ENCODE measurements at regions not wholly inside any gene's neighbourhood (a gene's known extent, or its start where the extent isn't known, plus 50 kb on each side); places are given as distances from the start of the nearest gene placed in this dataset.
A peak's percentile ranks its signal among the peaks of the same experiment; 100 is the strongest.
"Not testable (repeated sequence)": the region's sequence is repeated elsewhere in the genome, so short reads cannot be mapped to it uniquely, and the experiment has no call there.

GRCh38 chr1:199944986-199945385 lies 82.5 kb upstream of the NR5A2 start:
- no peaks in the 10 kb centered on the region for H3K9me3 ChIP-seq (ENCODE audit: control insufficient read depth in 2 of 2, insufficient read depth in 1 of 2, low read depth in 1 of 2, low read length in 1 of 2)
- H3K4me3 ChIP-seq (ENCODE audit: low read depth in 1 of 3, low read length in 3 of 3): no peak overlapping the region
- no peak for FAIRE-seq
- WGBS, 3 donors: 80 to 90% (median 84%) methylated on average over 3 of the region's 3 CpGs
- H3K36me3 ChIP-seq (ENCODE audit: control insufficient read depth in 3 of 3, insufficient read depth in 2 of 3, low read depth in 1 of 3, low read length in 3 of 3): no peaks in the 10 kb centered on the region
- H3K27me3 ChIP-seq (ENCODE audit: control insufficient read depth in 3 of 3, insufficient read depth in 3 of 3, low read length in 3 of 3): no peaks in the 10 kb centered on the region
- DNase-seq: no peak
- H3K27ac ChIP-seq (ENCODE audit: low read depth in 1 of 3, low read length in 2 of 3): no peak overlapping the region
- no peaks in the 10 kb centered on the region for H3K4me1 ChIP-seq (ENCODE audit: control insufficient read depth in 3 of 3, insufficient read depth in 2 of 3, low read depth in 1 of 3, low read length in 2 of 3)

GRCh38 chr1:199945591-199945990 lies 81.9 kb upstream of the NR5A2 start:
- WGBS, 3 donors: 48 to 73% (median 60%) methylated on average over 1 of the region's 1 CpG
- Histone ChIP-seq H3K36me3 (ENCODE audit: control insufficient read depth in 3 of 3, insufficient read depth in 2 of 3, low read depth in 1 of 3, low read length in 3 of 3) (no peaks in the 10 kb centered on the region), H3K4me3 (ENCODE audit: low read depth in 1 of 3, low read length in 3 of 3) (no peak overlapping the region), H3K27ac (ENCODE audit: low read depth in 1 of 3, low read length in 2 of 3) (no peak overlapping the region), H3K9me3 (ENCODE audit: control insufficient read depth in 2 of 2, insufficient read depth in 1 of 2, low read depth in 1 of 2, low read length in 1 of 2) (no peaks in the 10 kb centered on the region), H3K27me3 (ENCODE audit: control insufficient read depth in 3 of 3, insufficient read depth in 3 of 3, low read length in 3 of 3) (no peaks in the 10 kb centered on the region), H3K4me1 (ENCODE audit: control insufficient read depth in 3 of 3, insufficient read depth in 2 of 3, low read depth in 1 of 3, low read length in 2 of 3) (no peaks in the 10 kb centered on the region)
- FAIRE-seq (no peak), DNase-seq (no peak)

DNA sequence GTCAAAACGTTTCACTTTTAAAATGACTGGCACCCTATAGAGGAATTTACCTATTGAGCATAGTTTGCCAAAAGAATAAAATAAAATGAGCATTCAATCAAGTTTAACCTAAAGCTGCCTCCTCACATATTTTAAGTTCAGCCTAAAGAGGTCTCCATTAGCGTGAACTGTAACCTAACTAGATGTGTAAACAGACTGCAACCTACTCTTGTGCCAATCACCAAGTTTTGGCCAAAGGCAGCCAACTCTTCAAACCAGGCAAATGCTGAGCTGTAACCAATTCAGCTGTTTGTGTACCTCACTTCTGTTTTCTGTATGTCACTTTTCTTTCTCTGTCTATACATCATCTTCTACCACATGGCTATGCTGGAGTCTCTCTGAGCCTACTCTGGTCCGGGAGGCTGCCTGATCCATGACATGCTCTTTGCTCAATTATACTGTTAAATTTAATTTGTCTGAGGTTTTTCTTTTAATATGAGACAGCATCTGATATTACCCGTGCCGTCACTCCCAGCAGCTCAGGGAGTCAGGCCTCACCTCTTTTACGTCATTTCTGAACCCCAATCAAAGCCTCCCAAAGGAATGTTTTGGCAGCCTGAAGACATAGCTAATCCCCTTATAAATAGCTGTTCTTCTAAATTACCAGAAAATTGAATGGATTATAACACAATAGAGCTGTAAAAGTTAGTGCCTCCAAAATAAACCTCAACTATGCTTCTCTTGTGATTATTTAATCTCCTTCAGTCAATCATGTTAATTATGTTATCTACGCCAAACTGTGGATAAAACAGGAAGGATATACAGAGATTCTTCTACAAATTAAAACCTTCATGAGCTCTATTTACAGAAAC lies 81.0 kb upstream of the NR5A2 start:
- H3K4me1 ChIP-seq (ENCODE audit: control insufficient read depth in 3 of 3, insufficient read depth in 2 of 3, low read depth in 1 of 3, low read length in 2 of 3): no peaks in the 10 kb centered on the region
- H3K9me3 ChIP-seq (ENCODE audit: control insufficient read depth in 2 of 2, insufficient read depth in 1 of 2, low read depth in 1 of 2, low read length in 1 of 2): no peaks in the 10 kb centered on the region
- no peaks in the 10 kb centered on the region for H3K36me3 ChIP-seq (ENCODE audit: control insufficient read depth in 3 of 3, insufficient read depth in 2 of 3, low read depth in 1 of 3, low read length in 3 of 3)
- FAIRE-seq: no peak
- no peak for DNase-seq
- no peaks in the 10 kb centered on the region for H3K27me3 ChIP-seq (ENCODE audit: control insufficient read depth in 3 of 3, insufficient read depth in 3 of 3, low read length in 3 of 3)
- 81 to 87% (median 87%) methylated on average over 7 of the region's 7 CpGs for WGBS, 3 donors
- no peak overlapping the region for H3K4me3 ChIP-seq (ENCODE audit: low read depth in 1 of 3, low read length in 3 of 3)
- no peak overlapping the region for H3K27ac ChIP-seq (ENCODE audit: low read depth in 1 of 3, low read length in 2 of 3)

- 92 to 95% (median 92%) methylated on average over 5 of the region's 5 CpGs for WGBS, 3 donors
- Histone ChIP-seq H3K4me1 (ENCODE audit: control insufficient read depth in 3 of 3, insufficient read depth in 2 of 3, low read depth in 1 of 3, low read length in 2 of 3) (no peaks in the 10 kb centered on the region), H3K27ac (ENCODE audit: low read depth in 1 of 3, low read length in 2 of 3) (no peak overlapping the region), H3K4me3 (ENCODE audit: low read depth in 1 of 3, low read length in 3 of 3) (no peak overlapping the region), H3K36me3 (ENCODE audit: control insufficient read depth in 3 of 3, insufficient read depth in 2 of 3, low read depth in 1 of 3, low read length in 3 of 3) (no peaks in the 10 kb centered on the region), H3K27me3 (ENCODE audit: control insufficient read depth in 3 of 3, insufficient read depth in 3 of 3, low read length in 3 of 3) (no peaks in the 10 kb centered on the region), H3K9me3 (ENCODE audit: control insufficient read depth in 2 of 2, insufficient read depth in 1 of 2, low read depth in 1 of 2, low read length in 1 of 2) (no peaks in the 10 kb centered on the region)
- no peak for FAIRE-seq
- no peak for DNase-seq
These were observed 78.8 kb upstream of the NR5A2 start for GRCh38 chr1:199948587-199949280.

GRCh38 chr1:199951005-199951404 lies 76.5 kb upstream of the NR5A2 start:
- H3K4me1 ChIP-seq (ENCODE audit: control insufficient read depth in 3 of 3, insufficient read depth in 2 of 3, low read depth in 1 of 3, low read length in 2 of 3); FAIRE-seq; H3K36me3 ChIP-seq (ENCODE audit: control insufficient read depth in 3 of 3, insufficient read depth in 2 of 3, low read depth in 1 of 3, low read length in 3 of 3); H3K27me3 ChIP-seq (ENCODE audit: control insufficient read depth in 3 of 3, insufficient read depth in 3 of 3, low read length in 3 of 3); H3K4me3 ChIP-seq (ENCODE audit: low read depth in 1 of 3, low read length in 3 of 3); DNase-seq; H3K27ac ChIP-seq (ENCODE audit: low read depth in 1 of 3, low read length in 2 of 3); H3K9me3 ChIP-seq (ENCODE audit: control insufficient read depth in 2 of 2, insufficient read depth in 1 of 2, low read depth in 1 of 2, low read length in 1 of 2): not testable (repeated sequence)
- 77 to 94% (median 93%) methylated on average over 6 of the region's 6 CpGs for WGBS, 3 donors

DNA sequence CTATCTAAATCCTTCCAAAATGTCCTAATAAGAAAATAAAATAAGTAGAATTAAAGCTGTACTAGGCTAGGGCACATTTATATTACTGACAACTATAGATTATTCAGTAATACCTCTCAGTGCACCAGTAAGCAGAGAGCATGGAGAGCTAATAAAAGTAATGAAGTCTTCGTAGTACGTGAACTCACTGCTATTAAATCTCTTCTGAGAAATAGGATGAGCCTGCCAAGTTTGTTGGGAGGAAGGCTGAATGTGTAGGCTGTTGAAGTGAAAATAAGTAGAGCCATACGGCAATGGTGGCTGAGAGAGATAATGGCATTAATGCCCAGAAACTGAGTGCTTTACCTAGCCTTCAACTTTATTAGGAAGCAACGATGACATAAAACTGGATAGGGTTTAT lies 73.9 kb upstream of the NR5A2 start:
- H3K27ac ChIP-seq (ENCODE audit: low read depth in 1 of 3, low read length in 2 of 3): no peak overlapping the region

DNA sequence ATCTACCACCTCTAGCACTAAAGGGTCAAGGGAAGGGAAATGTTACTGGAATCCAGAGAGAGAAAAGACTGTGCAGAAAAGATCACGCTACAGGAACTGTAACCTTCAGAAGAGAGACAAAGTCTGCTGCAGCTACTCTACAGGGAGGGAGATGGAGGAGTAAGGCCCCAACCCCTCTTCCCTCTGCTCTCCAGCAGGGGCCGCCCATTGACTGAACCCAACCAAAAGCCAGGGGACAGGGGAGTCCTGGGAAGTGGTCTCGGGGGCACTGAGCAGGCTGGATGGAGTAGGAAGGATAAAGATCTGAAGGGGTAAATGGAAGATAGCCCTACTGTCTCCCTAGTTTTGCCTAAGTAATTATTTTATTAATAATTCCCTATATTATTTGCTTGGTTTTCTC lies 72.8 kb upstream of the NR5A2 start:
- H3K4me1 ChIP-seq (ENCODE audit: control insufficient read depth in 3 of 3, insufficient read depth in 2 of 3, low read depth in 1 of 3, low read length in 2 of 3): peaks cover 0 to 5% (median 0%) of the 10 kb centered on the region in 3 donors
- no peak overlapping the region for H3K27ac ChIP-seq (ENCODE audit: low read depth in 1 of 3, low read length in 2 of 3)
- no peaks in the 10 kb centered on the region for H3K27me3 ChIP-seq (ENCODE audit: control insufficient read depth in 3 of 3, insufficient read depth in 3 of 3, low read length in 3 of 3)
- no peak overlapping the region for H3K4me3 ChIP-seq (ENCODE audit: low read depth in 1 of 3, low read length in 3 of 3)
- DNase-seq (peak; percentile 36 to 66), FAIRE-seq (no peak)
- WGBS, 3 donors: 33 to 64% (median 34%) methylated on average over 3 of the region's 3 CpGs
- no peaks in the 10 kb centered on the region for H3K36me3 ChIP-seq (ENCODE audit: control insufficient read depth in 3 of 3, insufficient read depth in 2 of 3, low read depth in 1 of 3, low read length in 3 of 3)
- H3K9me3 ChIP-seq (ENCODE audit: control insufficient read depth in 2 of 2, insufficient read depth in 1 of 2, low read depth in 1 of 2, low read length in 1 of 2): no peaks in the 10 kb centered on the region

More for the DNA sequence above, 73.9 kb upstream of the NR5A2 start:
- FAIRE-seq (no peak), DNase-seq (no peak)
- Histone ChIP-seq H3K4me3 (ENCODE audit: low read depth in 1 of 3, low read length in 3 of 3) (no peak overlapping the region), H3K36me3 (ENCODE audit: control insufficient read depth in 3 of 3, insufficient read depth in 2 of 3, low read depth in 1 of 3, low read length in 3 of 3) (no peaks in the 10 kb centered on the region), H3K4me1 (ENCODE audit: control insufficient read depth in 3 of 3, insufficient read depth in 2 of 3, low read depth in 1 of 3, low read length in 2 of 3) (peaks cover 0 to 5% (median 0%) of the 10 kb centered on the region in 3 donors), H3K9me3 (ENCODE audit: control insufficient read depth in 2 of 2, insufficient read depth in 1 of 2, low read depth in 1 of 2, low read length in 1 of 2) (no peaks in the 10 kb centered on the region), H3K27me3 (ENCODE audit: control insufficient read depth in 3 of 3, insufficient read depth in 3 of 3, low read length in 3 of 3) (no peaks in the 10 kb centered on the region)
- 84 to 90% (median 85%) methylated on average over 4 of the region's 4 CpGs for WGBS, 3 donors

DNA sequence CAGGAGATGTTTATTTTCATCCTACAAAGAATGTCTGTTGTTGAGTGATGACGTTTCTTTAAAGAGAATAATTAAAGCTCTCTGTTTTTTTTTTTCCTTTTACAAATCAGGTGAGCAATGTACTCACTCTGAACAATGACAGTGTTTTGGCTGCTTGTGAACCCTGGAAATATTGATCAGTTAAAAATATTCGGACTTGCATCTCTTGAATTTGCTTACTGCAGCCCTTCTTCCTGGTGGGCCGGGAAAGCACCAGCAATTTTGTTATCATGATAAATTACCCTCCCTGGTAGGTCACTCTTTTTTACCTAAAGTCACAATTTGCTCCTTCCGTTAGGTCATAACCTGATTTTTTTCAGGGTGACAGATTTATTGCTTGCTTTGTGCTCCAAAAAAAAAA lies 72.3 kb upstream of the NR5A2 start:
- peaks cover 0 to 5% (median 0%) of the 10 kb centered on the region in 3 donors for H3K4me1 ChIP-seq (ENCODE audit: control insufficient read depth in 3 of 3, insufficient read depth in 2 of 3, low read depth in 1 of 3, low read length in 2 of 3)
- DNase-seq (no peak), FAIRE-seq (no peak)
- WGBS, 3 donors: 56 to 75% (median 69%) methylated on average over 4 of the region's 4 CpGs
- H3K27ac ChIP-seq (ENCODE audit: low read depth in 1 of 3, low read length in 2 of 3): no peak overlapping the region
- no peaks in the 10 kb centered on the region for H3K36me3 ChIP-seq (ENCODE audit: control insufficient read depth in 3 of 3, insufficient read depth in 2 of 3, low read depth in 1 of 3, low read length in 3 of 3)
- no peaks in the 10 kb centered on the region for H3K27me3 ChIP-seq (ENCODE audit: control insufficient read depth in 3 of 3, insufficient read depth in 3 of 3, low read length in 3 of 3)
- H3K9me3 ChIP-seq (ENCODE audit: control insufficient read depth in 2 of 2, insufficient read depth in 1 of 2, low read depth in 1 of 2, low read length in 1 of 2): no peaks in the 10 kb centered on the region
- H3K4me3 ChIP-seq (ENCODE audit: low read depth in 1 of 3, low read length in 3 of 3): no peak overlapping the region
